ENCODE measurements at regions not wholly inside any gene's neighbourhood (a gene's known extent, or its start where the extent isn't known, plus 50 kb on each side); places are given as distances from the start of the nearest gene placed in this dataset.
A peak's percentile ranks its signal among the peaks of the same experiment; 100 is the strongest.

- TF ChIP-seq PHF8 (IDR thresholded peaks at IDR 0.05; ENCODE audit: borderline replicate concordance, low read depth) (no peak), MYC (IDR thresholded peaks at IDR 0.05; ENCODE audit: borderline replicate concordance, low read length) (no peak), RCOR1 (IDR thresholded peaks at IDR 0.05; ENCODE audit: low read depth, low read length) (no peak)
Observed at GRCh38 chr2:176601066-176601465, 331.8 kb downstream of the MTX2 start (continued).

GRCh38 chr2:176612036-176612435 lies 342.8 kb downstream of the MTX2 start:
- ChIA-PET CTCF (interaction anchor here (1.7 kb wide), 1 partner anchor 25 kb away, joined by 3 read pairs; no protein-coding TSS in a partner anchor), POLR2A (no interaction called here)
- H3K4me2 ChIP-seq: no peak overlapping the region
- DNase-seq (ENCODE audit: low read depth in 1 of 2, low spot score in 1 of 2) (no peak), FAIRE-seq (no peak), ATAC-seq (no peak)
- H3K4me3 ChIP-seq: no peak overlapping the region
- no peaks in the 10 kb centered on the region for H3K9me3 ChIP-seq
- WGBS (ENCODE audit: missing lambda C conversion rate): 92% methylated on average over 4 of the region's 4 CpGs
- TF ChIP-seq RAD21 (conservative IDR thresholded peaks at IDR 0.05 in 1 of 2, IDR thresholded peaks at IDR 0.05 in 1 of 2) (no peak), ESRRA (IDR thresholded peaks at IDR 0.05; ENCODE audit: borderline replicate concordance, low read length) (no peak), FOSL2 (IDR thresholded peaks at IDR 0.05) (no peak), FOSL2 (CRISPR knock-in tag; IDR thresholded peaks at IDR 0.05) (no peak), CBX8 (IDR thresholded peaks at IDR 0.05) (no peak), BHLHE40 (IDR thresholded peaks at IDR 0.05; ENCODE audit: low read depth, low read length) (no peak), ZC3H11A (IDR thresholded peaks at IDR 0.05) (no peak), NR3C1 (IDR thresholded peaks at IDR 0.05) (no peak), RNF2 (IDR thresholded peaks at IDR 0.05; ENCODE audit: borderline replicate concordance, low read depth) (no peak), HMGXB4 (CRISPR knock-in tag; IDR thresholded peaks at IDR 0.05; ENCODE audit: borderline replicate concordance) (no peak), USF2 (IDR thresholded peaks at IDR 0.05) (no peak), JUNB (IDR thresholded peaks at IDR 0.05) (no peak), RCOR1 (IDR thresholded peaks at IDR 0.05; ENCODE audit: low read depth, low read length) (no peak), CBX2 (IDR thresholded peaks at IDR 0.05; ENCODE audit: borderline replicate concordance, low read depth) (no peak), NFE2L2 (conservative IDR thresholded peaks at IDR 0.05; ENCODE audit: low read length) (no peak), ELK1 (IDR thresholded peaks at IDR 0.05; ENCODE audit: low read depth, low read length) (no peak), SREBF2 (IDR thresholded peaks at IDR 0.05) (no peak), FOSB (CRISPR knock-in tag; IDR thresholded peaks at IDR 0.05) (no peak)
- H3K27ac ChIP-seq: no peak overlapping the region
- peaks cover 16% of the 10 kb centered on the region for H3K4me1 ChIP-seq

- TF ChIP-seq NFE2L2 (conservative IDR thresholded peaks at IDR 0.05; ENCODE audit: low read length) (no peak), REST (IDR thresholded peaks at IDR 0.05) (no peak), PHF8 (IDR thresholded peaks at IDR 0.05; ENCODE audit: borderline replicate concordance, low read depth) (no peak), HOXB13 (CRISPR knock-in tag; IDR thresholded peaks at IDR 0.05; ENCODE audit: low read depth) (no peak), EHMT2 (IDR thresholded peaks at IDR 0.05; ENCODE audit: low read depth) (no peak), POLR2AphosphoS2 (conservative IDR thresholded peaks at IDR 0.05; ENCODE audit: low read length) (no peak)
- no peak for DNase-seq (ENCODE audit: low read depth in 1 of 2, low spot score in 1 of 2)
- 3% methylated on average over 3 of the region's 3 CpGs for WGBS (ENCODE audit: missing lambda C conversion rate)
- H3K4me2 ChIP-seq: peak overlapping the region; percentile 35
- H3K4me3 ChIP-seq: no peak overlapping the region
- H3K27ac ChIP-seq: no peak overlapping the region
- H3K4me1 ChIP-seq: peaks cover 16% of the 10 kb centered on the region
- FAIRE-seq: no peak
- H3K9me3 ChIP-seq: no peaks in the 10 kb centered on the region
- ChIA-PET CTCF (interaction anchor here (2.4 kb wide), 1 partner anchor 472 kb away, joined by 7 read pairs; no protein-coding TSS in a partner anchor), POLR2A (no interaction called here)
- peak in 1 of 2 experiments; percentile 78; a peak in 3 of 6 replicates for ATAC-seq
Observed at GRCh38 chr2:176612736-176613135, 343.5 kb downstream of the MTX2 start.

Measured in A549 (cell line).